Daoy (cell line): ENCODE measurements at regions not wholly inside any gene's neighbourhood (a gene's known extent, or its start where the extent isn't known, plus 50 kb on each side); places are given as distances from the start of the nearest gene placed in this dataset.
"Not testable (repeated sequence)": the region's sequence is repeated elsewhere in the genome, so short reads cannot be mapped to it uniquely, and the experiment has no call there.

Source experiments
- DNase-seq: peaks from one replicate; pipeline ENCODE4 v3.0.0-alpha.2; 2015; ENCODE audit warnings: low read depth

- no peak for DNase-seq
These were observed 95.8 kb upstream of the UMPS start for GRCh38 chr3:124634210-124635168.

GRCh38 chr3:124635169-124635539 is 95.1 kb upstream of the UMPS start:
- DNase-seq = no peak

- DNase-seq = no peak
These were observed 94.0 kb upstream of the UMPS start for GRCh38 chr3:124636101-124636862.

GRCh38 chr3:124636863-124637296 is 93.4 kb upstream of the UMPS start:
- DNase-seq = no peak

GRCh38 chr3:124639406-124640237 is 90.6 kb upstream of the UMPS start:
- no peak for DNase-seq

GRCh38 chr3:124640635-124641306 is 89.5 kb upstream of the UMPS start:
- DNase-seq = no peak

GRCh38 chr3:124643453-124643852 is 86.8 kb upstream of the UMPS start:
- DNase-seq = no peak

GRCh38 chr3:124646186-124646585 is 84.1 kb upstream of the UMPS start:
- DNase-seq = not testable (repeated sequence)

GRCh38 chr3:124648551-124648950 is 81.7 kb upstream of the UMPS start:
- DNase-seq = no peak

GRCh38 chr3:124650798-124651197 is 79.5 kb upstream of the UMPS start:
- DNase-seq = no peak

- not testable (repeated sequence) for DNase-seq
These were observed 78.8 kb upstream of the UMPS start for GRCh38 chr3:124651416-124651815.

- DNase-seq = no peak
These were observed 78.2 kb upstream of the UMPS start for GRCh38 chr3:124652009-124652408.

- no peak for DNase-seq
These were observed 77.0 kb upstream of the UMPS start for GRCh38 chr3:124653071-124653796.

- DNase-seq = no peak
These were observed 76.3 kb upstream of the UMPS start for GRCh38 chr3:124653797-124654469.

GRCh38 chr3:124654470-124654845 is 75.8 kb upstream of the UMPS start:
- no peak for DNase-seq

- no peak for DNase-seq
These were observed 73.7 kb upstream of the UMPS start for GRCh38 chr3:124656531-124656930.

GRCh38 chr3:124657138-124657537 is 73.1 kb upstream of the UMPS start:
- DNase-seq = no peak

GRCh38 chr3:124658270-124658669 is 72.0 kb upstream of the UMPS start:
- DNase-seq = no peak

- no peak for DNase-seq
These were observed 71.1 kb upstream of the UMPS start for GRCh38 chr3:124659175-124659574.

- DNase-seq = no peak
These were observed 69.7 kb upstream of the UMPS start for GRCh38 chr3:124660599-124660998.
